Gastroesophageal sphincter (tissue), 3 donors: ENCODE measurements at regions not wholly inside any gene's neighbourhood (a gene's known extent, or its start where the extent isn't known, plus 50 kb on each side); places are given as distances from the start of the nearest gene placed in this dataset.

Source experiments
- EP300 ChIP-seq: sonication (generic); formaldehyde crosslinking; IDR thresholded peaks from one replicate; pipeline ENCODE4 v1.6.1; 2017; ENCODE audit warnings: antibody characterized with exemption, mild to moderate bottlenecking
- POLR2A ChIP-seq, 2 donors: fragments of 450-650 bp; IDR thresholded peaks; one replicate each; pipeline ENCODE4 v1.6.1; 2017; ENCODE audit warnings: antibody characterized with exemption in 2 of 2, mild to moderate bottlenecking in 2 of 2, moderate library complexity in 1 of 2
- POLR2AphosphoS5 ChIP-seq: sonication (generic); formaldehyde crosslinking; IDR thresholded peaks from one replicate; pipeline ENCODE4 v1.6.1; 2017; ENCODE audit warnings: antibody characterized with exemption
- TF ChIP-seq, protein P1 (sequence below), 4 experiments: fragments of 200-600 bp in 2 of 4; fragments of 450-650 bp in 2 of 4; sonication (generic) in 1 of 4; IDR thresholded peaks; one replicate each; pipeline ENCODE4 v1.5.1; 2017 to 2019; ENCODE audit warnings: antibody characterized with exemption in 4 of 4, mild to moderate bottlenecking in 2 of 4, moderate library complexity in 2 of 4

DNA sequence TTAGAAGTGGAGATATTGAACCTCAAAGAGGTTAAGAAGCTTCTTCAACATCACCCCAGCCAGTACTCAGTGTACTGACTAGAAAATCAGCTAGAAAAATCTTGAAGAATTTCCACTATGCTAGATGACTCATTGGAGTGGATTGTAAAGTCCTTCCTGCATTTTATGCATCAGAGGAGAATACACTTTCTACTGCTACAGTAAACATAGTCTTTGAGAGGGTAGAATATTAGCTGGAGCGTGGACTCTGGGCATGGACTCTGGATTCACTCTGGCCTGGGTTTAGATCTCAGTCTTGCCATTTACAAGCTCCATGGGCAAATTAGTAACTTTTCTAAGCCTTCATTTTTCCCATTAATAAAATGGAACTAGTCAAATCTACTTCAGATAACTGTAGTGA lies 215.9 kb downstream of the IRS1 start:
- TF ChIP-seq, protein P1, sequence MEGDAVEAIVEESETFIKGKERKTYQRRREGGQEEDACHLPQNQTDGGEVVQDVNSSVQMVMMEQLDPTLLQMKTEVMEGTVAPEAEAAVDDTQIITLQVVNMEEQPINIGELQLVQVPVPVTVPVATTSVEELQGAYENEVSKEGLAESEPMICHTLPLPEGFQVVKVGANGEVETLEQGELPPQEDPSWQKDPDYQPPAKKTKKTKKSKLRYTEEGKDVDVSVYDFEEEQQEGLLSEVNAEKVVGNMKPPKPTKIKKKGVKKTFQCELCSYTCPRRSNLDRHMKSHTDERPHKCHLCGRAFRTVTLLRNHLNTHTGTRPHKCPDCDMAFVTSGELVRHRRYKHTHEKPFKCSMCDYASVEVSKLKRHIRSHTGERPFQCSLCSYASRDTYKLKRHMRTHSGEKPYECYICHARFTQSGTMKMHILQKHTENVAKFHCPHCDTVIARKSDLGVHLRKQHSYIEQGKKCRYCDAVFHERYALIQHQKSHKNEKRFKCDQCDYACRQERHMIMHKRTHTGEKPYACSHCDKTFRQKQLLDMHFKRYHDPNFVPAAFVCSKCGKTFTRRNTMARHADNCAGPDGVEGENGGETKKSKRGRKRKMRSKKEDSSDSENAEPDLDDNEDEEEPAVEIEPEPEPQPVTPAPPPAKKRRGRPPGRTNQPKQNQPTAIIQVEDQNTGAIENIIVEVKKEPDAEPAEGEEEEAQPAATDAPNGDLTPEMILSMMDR (IDR thresholded peaks at IDR 0.05), result no peak
- TF ChIP-seq POLR2AphosphoS5, result no peak
- TF ChIP-seq POLR2A (IDR thresholded peaks at IDR 0.05), result no peak
- TF ChIP-seq EP300, result no peak
